NCI-H510A (cell line): ENCODE measurements at regions not wholly inside any gene's neighbourhood (a gene's known extent, or its start where the extent isn't known, plus 50 kb on each side); places are given as distances from the start of the nearest gene placed in this dataset.

Experiments
- DNase-seq: peaks from one replicate; lab custom pipeline; 2025; lab: John Stamatoyannopoulos, UW

DNA sequence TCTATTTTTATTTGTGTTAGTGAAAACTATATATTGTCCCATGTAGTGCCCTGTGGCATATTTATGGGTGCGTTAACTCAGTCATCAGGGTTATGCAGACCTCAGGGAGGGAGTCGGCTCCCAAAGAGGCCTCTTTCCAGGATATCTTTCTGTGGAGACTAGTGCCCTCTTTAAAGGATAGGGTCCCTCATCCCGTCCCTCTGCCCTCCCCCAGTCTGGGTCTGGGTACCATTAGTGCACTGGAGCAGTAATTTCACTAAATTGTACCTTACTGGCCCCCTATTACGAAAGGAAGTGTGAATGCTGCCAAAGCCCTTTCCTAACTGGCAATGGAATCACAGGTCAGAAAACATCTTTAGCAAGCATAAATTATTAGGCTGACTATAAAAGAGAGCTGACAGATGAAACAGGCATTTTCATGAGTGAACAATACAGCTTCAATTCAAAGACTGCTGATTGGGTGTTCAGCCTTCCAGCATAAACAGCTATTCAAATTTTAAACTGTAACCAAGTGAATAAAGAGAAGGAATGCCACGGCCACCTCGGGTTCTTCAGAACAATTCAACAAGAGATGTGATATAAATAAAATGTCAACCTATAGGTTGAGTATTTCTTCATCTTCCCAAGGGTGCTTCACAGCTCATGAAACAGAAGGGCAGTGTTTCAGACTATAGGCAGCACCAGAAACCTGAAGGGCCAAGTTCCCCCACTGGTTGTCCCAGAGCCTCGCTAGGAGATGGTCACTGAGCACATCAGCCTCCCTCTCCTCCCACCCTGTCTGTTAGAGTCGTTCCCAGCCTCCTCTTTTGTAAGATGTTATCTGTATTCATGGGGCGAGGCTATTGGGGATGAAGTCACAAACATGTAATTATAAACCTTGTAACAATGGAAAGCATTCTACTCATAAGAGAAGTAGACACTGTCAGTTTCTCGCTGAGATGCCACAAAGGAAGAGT is 318.7 kb downstream of the TMEM161B start:
- DNase-seq = no peak

DNA sequence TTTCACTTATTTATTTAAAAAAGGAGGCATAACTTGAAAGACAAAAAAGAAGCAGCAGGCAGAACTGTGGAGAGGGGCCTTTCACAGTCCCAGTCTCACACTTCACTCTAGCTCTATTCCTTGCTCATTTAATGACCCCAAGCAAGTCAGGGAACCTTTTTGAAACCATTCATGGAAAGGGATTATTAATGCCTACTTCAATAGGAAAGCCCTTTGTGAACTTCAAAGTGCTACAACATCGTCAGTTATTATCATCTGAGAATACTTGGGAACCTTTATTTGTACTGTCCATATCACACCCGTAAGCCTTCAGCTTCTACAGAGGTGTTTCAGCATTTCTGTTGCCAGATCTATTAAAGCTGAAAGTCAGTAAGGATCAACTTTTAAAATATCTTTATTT is 320.2 kb downstream of the TMEM161B start:
- no peak for DNase-seq

DNA sequence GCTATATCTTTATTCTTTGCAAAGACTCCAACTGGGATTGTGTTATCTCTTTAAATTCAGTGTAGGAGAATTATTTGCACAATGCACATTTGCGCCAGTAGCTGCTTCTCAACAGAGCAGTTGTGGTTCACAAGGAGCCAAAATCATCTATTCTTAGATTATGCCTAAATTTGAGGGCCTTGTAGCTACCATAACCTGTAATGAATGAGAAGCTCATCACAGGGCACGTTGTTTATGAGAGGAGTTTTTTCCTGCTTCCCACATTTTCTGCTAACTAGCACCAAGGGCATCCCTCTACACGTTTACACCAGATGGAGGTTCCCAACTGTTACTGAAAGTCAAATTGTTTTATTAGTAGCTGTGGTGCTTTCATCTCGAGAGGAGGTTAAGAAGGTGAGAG is 322.4 kb downstream of the TMEM161B start:
- no peak for DNase-seq

- no peak for DNase-seq
Observed at GRCh38 chr5:87945286-87945650, 323.4 kb downstream of the TMEM161B start.

- no peak for DNase-seq
Observed at GRCh38 chr5:87944553-87945285, 323.9 kb downstream of the TMEM161B start.

DNA sequence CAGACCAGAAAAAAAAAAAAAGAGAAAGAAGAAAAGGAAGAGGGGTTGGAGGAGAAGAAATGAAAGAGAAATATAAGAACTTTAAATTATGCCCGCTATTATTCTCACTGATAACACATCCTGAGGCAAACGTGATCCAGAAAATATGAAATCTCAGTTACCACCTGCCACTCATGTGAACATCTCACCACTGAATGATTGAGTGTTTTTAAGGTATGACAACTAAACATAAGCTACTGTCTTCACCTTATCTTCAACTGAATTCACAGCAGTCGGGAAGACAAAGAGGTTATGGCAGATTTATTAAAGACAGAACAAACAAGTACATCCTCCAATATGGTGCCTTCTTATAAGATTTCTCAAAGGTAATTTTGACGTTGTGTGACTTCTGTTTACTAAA is 327.9 kb downstream of the TMEM161B start:
- DNase-seq = no peak

DNA sequence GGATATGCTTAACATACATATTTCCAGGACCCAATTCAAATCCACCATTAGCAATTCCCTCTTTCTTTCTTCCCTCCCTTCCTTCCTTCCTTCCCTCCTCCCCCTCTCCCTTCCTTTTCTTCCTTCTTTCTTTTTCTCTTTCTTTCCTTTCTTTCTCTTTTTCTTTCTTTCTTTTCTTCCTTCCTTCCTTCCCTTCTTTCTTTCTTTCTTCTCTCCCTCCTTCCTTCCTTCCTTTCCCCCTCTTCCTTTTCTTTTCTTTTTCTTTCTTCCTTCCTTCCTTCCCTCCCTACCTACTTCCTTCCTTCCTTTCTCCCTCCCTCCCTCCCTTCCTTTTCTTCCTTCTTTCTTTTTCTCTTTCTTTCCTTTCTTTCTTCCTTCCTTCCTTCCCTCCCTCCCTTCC is 332.0 kb downstream of the TMEM161B start:
- DNase-seq = no peak

DNA sequence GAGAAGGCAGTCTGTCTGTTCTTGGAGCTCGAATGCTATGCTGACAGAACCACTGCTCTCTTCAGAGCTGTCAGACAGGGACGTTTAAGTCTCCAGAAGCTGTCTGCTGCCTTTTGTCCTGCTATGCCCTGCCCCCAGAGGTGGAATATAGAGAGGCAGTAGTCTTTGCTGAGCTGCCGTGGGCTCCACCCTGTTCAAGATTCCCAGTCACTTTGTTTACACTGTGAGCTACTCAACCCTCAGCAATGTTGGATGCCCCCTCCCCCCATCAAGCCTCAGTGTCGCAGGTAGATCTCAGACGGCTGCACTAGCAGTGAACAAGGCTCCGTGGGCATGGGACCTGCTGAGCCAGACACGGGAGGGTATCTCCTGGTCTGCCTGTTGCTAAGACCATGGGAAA is 344.2 kb downstream of the TMEM161B start:
- peak; percentile 18 for DNase-seq

DNA sequence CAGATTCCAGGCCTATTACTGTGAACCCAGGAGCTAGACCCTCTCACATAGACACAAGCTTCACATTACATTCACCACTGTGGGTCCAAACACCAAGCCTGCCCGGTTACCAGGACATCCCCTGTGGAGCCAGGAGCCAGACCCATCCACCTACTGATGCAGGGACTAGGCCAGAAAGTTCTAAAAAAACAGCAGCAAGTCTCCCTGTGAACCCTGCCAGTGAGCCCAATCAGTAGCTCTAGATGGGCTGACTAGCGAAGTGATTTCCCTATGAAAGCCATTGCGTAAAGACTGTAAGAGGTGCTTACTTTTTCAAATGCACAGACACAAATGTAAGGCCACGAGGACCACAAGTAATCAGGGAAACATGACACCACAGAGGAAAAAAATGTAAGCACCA is 352.3 kb downstream of the TMEM161B start:
- no peak for DNase-seq

- DNase-seq = no peak
Observed at GRCh38 chr5:87912419-87912818, 356.2 kb downstream of the TMEM161B start.

- no peak for DNase-seq
Observed at GRCh38 chr5:87909382-87909781, 359.3 kb downstream of the TMEM161B start.

DNA sequence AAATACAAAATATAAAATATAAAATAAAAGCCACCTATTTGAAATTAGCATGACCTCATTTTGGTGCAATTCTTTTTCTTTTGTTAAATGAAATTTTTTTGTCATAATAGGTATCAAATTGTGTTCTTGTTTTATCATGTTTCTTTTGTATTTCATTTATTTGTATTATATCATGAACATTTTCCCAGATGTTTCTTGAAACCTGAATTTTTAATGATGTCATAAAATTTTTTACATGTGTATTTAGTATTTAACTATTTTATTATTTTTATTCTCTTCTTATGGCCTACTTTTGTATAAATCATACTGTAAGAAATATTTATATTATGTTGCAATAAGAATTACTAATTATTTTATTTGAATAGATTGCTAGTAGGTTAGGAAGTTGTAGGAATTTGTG is 361.7 kb downstream of the TMEM161B start:
- DNase-seq = no peak

DNA sequence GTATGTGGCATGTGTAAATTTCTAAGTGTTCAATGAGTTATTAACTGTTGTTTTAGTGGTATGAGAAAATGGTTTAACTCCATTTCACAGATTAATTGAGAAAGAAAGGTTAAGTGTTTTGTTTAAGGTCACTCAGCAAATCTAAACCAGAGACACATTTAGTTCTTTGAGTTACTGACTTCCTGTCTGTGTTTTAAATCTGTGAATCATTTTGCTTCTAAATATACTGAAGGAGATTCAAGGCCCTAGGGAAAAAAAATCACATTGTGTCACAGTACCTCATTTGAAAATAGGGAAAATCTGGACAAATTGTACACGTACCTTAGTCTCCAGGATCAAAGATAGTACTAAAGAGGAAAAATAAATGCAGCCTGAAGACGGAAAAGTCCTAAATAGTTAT is 368.2 kb downstream of the TMEM161B start:
- no peak for DNase-seq

DNA sequence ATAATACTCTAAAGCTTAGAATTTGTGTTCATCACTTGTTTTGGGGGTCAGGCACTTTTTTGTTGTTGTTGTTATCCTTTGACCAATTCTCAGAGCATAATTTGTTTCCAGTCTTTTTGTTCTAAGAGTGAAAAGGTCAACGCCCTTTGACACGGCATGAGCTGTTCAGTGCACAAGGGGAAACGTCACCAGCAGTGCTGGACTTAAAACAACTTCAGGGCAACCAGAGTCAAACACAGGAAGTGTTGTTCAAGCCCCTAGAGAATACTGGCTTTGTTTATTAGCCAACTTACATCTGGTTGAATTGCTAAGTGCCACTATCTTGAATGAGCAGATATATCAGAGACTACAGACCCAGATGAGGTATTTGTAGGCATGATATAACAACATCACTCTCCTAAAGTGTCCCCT is 368.9 kb downstream of the TMEM161B start:
- DNase-seq = no peak

DNA sequence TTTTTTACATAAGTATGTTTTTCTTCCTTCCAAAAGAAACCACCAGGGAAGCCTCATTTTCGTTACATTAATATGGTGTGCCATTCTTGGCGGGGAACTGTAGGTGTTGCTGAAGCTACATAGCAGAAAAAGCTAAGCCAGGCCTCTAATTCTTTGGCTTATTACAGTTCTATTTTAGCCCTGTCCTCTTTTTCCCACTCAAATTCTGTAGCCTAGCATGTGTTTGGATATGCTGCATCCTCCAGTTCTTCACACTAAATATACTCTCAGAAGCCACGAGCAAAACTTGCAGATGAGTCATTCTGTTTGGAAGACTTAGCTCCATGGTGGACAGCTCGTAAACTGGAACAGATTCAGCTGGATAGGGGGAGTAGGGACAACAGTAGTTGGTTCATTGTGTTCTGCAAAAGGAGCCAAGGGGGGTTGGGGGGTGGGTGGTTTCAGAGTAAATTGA is 369.4 kb downstream of the TMEM161B start:
- no peak for DNase-seq

GRCh38 chr5:87898574-87898973 is 370.1 kb downstream of the TMEM161B start:
- no peak for DNase-seq

DNA sequence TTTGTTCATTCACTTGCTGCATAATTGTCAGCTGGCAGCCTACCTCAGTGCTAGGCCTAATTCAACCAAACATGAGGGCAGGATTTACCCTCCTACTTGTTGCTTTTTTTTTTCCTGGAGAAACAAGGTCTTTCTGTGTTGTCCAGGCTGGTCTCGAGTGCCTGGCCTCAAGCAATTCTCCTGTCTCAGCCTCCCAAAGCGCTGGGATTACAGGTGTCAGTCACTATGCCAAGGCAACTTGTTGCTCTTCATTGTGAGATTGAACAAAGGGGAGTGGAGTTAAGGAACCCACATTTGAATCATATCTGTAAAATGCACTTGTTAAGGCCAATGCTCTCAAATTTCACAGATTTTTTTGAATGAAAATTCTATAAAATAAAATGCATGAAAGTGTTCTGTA is 380.5 kb downstream of the TMEM161B start:
- DNase-seq = no peak

DNA sequence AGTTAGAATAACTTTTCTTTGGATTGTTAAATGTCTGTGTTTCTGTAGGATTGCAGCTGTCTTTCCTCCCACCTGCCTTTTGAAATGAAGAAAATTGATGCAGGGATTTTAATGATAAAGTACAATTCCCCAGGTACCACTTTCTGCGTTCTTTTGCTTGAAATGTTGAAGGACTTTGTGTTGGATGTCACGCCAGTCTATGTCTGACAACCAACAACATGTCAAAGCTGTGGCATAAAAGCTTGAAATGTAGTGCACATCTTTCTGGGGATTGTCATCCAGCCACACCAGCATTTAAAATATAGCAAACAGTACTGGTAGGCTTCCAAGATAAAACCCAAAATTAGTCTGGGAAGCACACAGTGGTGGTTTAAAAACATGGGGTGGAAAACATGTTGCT is 381.4 kb downstream of the TMEM161B start:
- no peak for DNase-seq

- no peak for DNase-seq
Observed at GRCh38 chr5:87886164-87886563, 382.5 kb downstream of the TMEM161B start.

GRCh38 chr5:87885758-87886157 is 382.9 kb downstream of the TMEM161B start:
- DNase-seq = no peak

GRCh38 chr5:87877495-87877894 is 391.1 kb downstream of the TMEM161B start:
- DNase-seq = no peak

GRCh38 chr5:87877023-87877422 is 391.6 kb downstream of the TMEM161B start:
- DNase-seq = no peak

GRCh38 chr5:87876616-87877015 is 392.0 kb downstream of the TMEM161B start:
- no peak for DNase-seq
